SK-N-DZ (cell line): ENCODE measurements at regions not wholly inside any gene's neighbourhood (a gene's known extent, or its start where the extent isn't known, plus 50 kb on each side); places are given as distances from the start of the nearest gene placed in this dataset.
"Not testable (repeated sequence)": the region's sequence is repeated elsewhere in the genome, so short reads cannot be mapped to it uniquely, and the experiment has no call there.

Source experiments
- DNase-seq: peaks from one replicate; pipeline ENCODE4 v3.0.0-alpha.2; 2015; ENCODE audit warnings: low spot score

DNA sequence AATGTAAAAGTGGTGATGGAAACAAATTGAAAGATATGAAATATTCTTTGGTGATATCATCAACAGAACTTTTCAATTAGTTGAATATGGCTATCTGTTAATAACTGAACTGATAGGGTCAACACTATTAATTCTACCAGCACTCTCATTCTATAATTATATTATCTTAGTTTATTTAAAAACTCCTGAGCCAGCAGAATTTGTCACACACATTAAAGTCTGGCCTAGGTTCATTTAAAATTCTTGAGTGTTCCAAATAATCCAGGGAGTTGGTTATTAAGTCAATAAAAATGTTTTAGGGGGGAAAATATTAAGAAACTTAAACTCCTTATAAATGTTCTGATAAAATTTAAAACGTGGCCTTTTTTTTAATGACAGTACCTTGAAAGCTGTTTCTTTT lies 189.6 kb upstream of the GRM7 start:
- DNase-seq: no peak

DNA sequence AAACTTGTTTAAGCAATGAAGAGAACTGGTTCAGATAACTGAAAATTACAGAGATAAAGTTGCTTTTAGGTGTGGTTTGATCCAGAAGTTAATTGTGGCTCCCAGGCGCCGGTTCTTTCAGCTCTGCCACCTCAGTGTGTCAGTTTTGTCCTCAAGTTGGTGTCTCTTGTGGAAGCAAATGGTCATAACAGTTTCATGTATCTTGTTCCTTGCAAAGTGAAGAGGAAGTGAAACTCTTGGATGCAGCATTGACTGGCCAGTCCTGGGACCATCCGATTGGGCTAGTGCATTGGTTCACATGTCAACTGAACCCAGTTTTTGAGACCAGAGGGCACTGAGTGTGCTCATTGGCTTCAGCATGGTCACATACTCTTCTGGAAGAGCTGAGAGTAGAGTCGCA lies 181.4 kb upstream of the GRM7 start:
- DNase-seq: no peak

DNA sequence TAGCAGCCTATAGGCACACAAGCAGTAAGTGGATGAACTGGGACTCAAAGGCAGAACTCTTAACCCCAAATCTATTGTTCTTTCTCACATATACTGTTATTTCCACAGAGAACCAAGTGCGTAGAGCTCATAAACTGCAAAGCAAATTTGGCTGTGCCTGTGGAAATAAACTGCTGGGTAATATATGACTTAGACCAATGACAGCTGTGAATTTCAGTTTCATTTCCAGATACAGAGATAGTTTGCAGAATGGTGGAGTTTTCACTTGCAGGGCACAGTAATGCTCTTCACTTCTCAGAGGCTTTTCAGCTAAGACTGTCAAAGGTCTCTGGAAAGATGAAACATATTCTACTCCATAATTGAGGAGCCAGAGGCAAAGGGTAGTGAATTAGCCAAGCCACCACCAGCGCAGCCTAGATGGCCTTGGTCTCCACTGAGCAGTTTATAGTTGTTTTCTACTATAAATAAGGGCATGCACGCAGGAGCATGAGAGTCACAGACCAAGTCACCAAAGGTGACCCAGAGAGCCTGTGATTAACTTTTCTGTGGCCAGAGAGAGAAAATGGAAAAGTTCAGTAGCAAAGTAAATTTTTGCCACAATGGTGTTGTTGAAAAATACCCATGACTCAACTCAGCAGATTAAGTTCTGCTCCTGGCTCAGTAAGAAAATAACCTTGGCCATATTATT lies 180.7 kb upstream of the GRM7 start:
- DNase-seq: no peak

GRCh38 chr3:6697285-6697684 lies 163.6 kb upstream of the GRM7 start:
- no peak for DNase-seq

GRCh38 chr3:6697722-6698121 lies 163.2 kb upstream of the GRM7 start:
- no peak for DNase-seq

DNA sequence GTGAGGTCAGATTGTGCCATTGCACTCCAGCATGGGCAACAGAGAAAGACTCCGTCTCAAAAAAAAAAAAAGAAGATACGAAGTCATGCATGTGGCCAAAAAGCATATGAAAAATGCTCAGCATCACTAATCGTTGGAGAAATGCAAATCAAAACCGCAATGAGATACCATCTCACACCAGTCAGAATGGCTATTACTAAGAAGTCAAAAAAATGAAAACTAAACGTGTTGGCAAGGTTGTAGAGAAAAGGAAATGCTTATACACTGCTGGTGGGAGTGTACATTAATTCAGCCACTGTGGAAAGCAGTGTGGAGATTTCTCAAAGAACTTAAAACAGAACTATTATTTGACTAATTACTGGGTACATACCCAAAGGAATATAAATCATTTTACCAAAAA lies 156.1 kb upstream of the GRM7 start:
- DNase-seq: not testable (repeated sequence)

- DNase-seq: no peak
Measured at GRCh38 chr3:6706777-6707176, 154.1 kb upstream of the GRM7 start.

DNA sequence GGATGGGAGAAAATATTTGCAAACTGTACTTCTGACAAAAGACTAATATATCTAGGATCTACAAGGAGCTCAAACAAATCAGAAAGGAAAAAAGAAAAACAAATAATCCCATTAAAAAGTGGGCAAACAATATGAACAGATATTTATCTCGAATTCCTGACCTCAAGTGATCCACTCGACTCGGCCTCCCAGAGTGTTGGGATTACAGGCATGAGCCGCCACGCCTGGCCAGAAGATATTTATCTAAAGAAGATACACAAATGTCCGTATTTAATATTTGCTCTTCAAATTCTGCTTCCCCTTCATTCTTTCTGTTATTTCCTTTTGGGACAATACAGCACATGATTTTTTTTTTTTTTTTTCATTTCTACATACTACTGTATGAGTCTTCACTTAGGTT lies 151.7 kb upstream of the GRM7 start:
- DNase-seq: no peak

- no peak for DNase-seq
Measured at GRCh38 chr3:6714962-6715361, 146.0 kb upstream of the GRM7 start.

DNA sequence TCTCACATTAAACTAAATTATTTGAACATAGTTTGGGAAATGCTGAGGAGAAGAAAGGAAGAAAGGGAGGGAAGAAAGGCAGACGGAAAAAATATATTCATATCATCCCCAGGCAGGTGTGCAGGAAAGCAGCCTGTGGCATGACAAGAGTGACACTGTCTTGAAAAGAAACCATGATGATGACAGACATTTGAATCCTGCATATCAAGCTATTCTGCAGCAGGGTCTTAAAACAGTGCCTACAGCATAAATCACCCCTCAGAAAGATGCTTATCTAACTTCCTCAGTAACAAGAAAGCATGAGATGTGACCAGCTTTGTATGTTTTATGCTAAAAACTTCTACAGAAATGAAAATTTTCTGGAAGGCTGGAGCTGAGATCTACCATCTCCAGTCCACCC lies 144.5 kb upstream of the GRM7 start:
- DNase-seq: no peak

GRCh38 chr3:6717026-6717943 lies 143.6 kb upstream of the GRM7 start:
- no peak for DNase-seq

DNA sequence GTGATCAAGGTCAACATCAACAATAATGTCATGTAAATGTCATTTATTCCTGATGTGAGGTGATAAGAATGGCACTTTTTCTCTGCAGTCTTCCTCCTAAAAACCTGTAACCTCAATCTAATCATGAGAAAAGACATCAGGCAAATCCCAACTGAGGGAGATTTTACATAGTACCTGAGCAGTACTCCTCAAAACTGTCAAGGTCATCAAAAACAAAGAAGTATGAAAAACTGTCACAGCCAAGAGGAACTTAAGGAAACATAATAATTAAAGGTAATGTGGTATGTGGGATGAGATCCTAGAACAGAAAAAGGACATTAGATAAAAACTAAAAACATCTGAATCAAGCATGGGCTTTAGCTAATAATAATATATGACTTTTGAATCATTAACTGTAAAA lies 140.9 kb upstream of the GRM7 start:
- no peak for DNase-seq

- DNase-seq: no peak
Measured at GRCh38 chr3:6721491-6721890, 139.4 kb upstream of the GRM7 start.

GRCh38 chr3:6723205-6723604 lies 137.7 kb upstream of the GRM7 start:
- no peak for DNase-seq

GRCh38 chr3:6726811-6727210 lies 134.1 kb upstream of the GRM7 start:
- DNase-seq: no peak

GRCh38 chr3:6732807-6733206 lies 128.1 kb upstream of the GRM7 start:
- DNase-seq: no peak

- DNase-seq: no peak
Measured at GRCh38 chr3:6733699-6734394, 127.1 kb upstream of the GRM7 start.

- no peak for DNase-seq
Measured at GRCh38 chr3:6734395-6734746, 126.5 kb upstream of the GRM7 start.

DNA sequence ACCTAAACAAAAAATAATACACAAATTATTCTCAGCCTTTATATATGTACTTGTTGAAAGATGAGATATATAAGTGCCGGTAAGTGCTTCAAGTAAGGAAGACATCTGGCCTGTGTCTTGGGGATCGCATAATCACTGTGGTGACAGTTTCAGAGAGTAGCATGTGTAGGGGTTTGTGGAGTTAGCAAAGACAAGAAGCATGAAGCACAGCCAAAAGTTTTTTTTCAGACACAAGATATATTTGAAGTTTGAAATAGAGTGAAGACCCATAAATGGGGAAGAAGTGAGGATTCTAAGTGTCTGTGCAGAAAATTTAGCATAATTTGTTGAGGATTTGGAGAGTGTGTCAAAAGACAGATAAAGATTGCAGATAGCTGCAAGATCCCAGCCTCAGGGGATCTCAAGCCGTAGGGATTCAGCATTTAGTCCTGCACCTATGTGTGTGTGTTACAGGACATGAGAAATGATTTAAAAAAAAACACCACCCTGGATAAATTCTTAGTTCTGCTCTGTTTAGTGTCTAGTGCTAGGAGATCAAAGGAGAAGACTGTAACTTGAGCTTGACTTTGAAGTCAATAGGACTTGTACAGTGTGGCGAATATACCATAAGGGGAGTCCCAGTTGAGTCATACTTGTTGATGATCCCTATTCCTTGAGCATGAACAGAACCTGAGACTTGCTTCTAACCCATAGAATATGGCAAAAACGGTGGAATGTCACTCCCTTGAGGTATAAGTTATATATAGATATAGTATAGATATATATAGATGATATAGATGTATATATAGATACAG lies 123.9 kb upstream of the GRM7 start:
- peak; percentile 92 for DNase-seq

- peak; percentile 42 for DNase-seq
Measured at GRCh38 chr3:6737630-6738029, 123.3 kb upstream of the GRM7 start.

DNA sequence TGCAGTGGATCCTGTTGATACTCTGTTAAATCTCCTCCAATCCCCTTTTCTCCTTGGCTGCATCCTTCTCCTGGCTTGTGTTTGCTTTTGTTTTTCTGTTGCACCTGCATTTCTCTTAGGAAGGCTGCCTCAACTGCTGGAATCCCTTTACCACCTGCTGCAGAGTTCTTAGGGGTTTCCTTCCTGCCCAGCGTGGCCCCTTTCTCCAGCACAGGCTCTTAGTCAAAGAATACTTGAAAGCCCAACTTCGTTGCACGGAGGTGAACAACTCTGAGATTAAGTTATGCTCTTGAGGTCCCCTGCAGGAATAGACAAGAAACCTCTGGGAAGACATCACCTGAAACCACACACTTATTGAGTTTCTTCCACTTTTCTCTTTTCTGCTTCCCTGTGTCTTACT lies 121.6 kb upstream of the GRM7 start:
- DNase-seq: no peak
